ENCODE measurements at regions not wholly inside any gene's neighbourhood (a gene's known extent, or its start where the extent isn't known, plus 50 kb on each side); places are given as distances from the start of the nearest gene placed in this dataset.

GRCh38 chr18:52200406-52200805, 139.6 kb upstream of the DCC start:
- no peak for TF ChIP-seq POLR2AphosphoS5 (IDR thresholded peaks at IDR 0.05; ENCODE audit: insufficient read depth in 1 of 2, low read depth in 1 of 2)
- no peak for TF ChIP-seq CTCF (IDR thresholded peaks at IDR 0.05)

All from vagina (tissue), 2 donors.